ENCODE measurements at regions not wholly inside any gene's neighbourhood (a gene's known extent, or its start where the extent isn't known, plus 50 kb on each side); places are given as distances from the start of the nearest gene placed in this dataset.

GRCh38 chr2:76160670-76161069 lies 450.0 kb upstream of the GCFC2 start:
- TF ChIP-seq POLR2A (IDR thresholded peaks at IDR 0.05), result no peak
- TF ChIP-seq, protein P1, sequence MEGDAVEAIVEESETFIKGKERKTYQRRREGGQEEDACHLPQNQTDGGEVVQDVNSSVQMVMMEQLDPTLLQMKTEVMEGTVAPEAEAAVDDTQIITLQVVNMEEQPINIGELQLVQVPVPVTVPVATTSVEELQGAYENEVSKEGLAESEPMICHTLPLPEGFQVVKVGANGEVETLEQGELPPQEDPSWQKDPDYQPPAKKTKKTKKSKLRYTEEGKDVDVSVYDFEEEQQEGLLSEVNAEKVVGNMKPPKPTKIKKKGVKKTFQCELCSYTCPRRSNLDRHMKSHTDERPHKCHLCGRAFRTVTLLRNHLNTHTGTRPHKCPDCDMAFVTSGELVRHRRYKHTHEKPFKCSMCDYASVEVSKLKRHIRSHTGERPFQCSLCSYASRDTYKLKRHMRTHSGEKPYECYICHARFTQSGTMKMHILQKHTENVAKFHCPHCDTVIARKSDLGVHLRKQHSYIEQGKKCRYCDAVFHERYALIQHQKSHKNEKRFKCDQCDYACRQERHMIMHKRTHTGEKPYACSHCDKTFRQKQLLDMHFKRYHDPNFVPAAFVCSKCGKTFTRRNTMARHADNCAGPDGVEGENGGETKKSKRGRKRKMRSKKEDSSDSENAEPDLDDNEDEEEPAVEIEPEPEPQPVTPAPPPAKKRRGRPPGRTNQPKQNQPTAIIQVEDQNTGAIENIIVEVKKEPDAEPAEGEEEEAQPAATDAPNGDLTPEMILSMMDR (IDR thresholded peaks at IDR 0.05), result no peak
